ENCODE measurements at regions not wholly inside any gene's neighbourhood (a gene's known extent, or its start where the extent isn't known, plus 50 kb on each side); places are given as distances from the start of the nearest gene placed in this dataset.

- Histone ChIP-seq H3K36me3 (ENCODE audit: insufficient read depth, low read length) (no peaks in the 10 kb centered on the region), H3K4me1 (ENCODE audit: control insufficient read depth, insufficient read depth, low read length) (peaks cover 5% of the 10 kb centered on the region), H3K27me3 (ENCODE audit: control insufficient read depth, insufficient read depth, low read length) (no peaks in the 10 kb centered on the region), H3K4me3 (ENCODE audit: low read length) (no peak overlapping the region), H3K9me3 (replicated peaks; ENCODE audit: low read length) (no peaks in the 10 kb centered on the region), H3K9ac (ENCODE audit: low read depth, low read length) (no peak overlapping the region), H3K4me2 (ENCODE audit: low read length) (no peak overlapping the region)
Measured at GRCh38 chr13:104979281-104980030, 1556.0 kb downstream of the EFNB2 start.

- no peaks in the 10 kb centered on the region for H3K9me3 ChIP-seq (replicated peaks; ENCODE audit: low read length)
- no peaks in the 10 kb centered on the region for H3K36me3 ChIP-seq (ENCODE audit: insufficient read depth, low read length)
- no peaks in the 10 kb centered on the region for H3K4me1 ChIP-seq (ENCODE audit: control insufficient read depth, insufficient read depth, low read length)
- H3K9ac ChIP-seq (ENCODE audit: low read depth, low read length): no peak overlapping the region
- H3K4me3 ChIP-seq (ENCODE audit: low read length): no peak overlapping the region
- no peaks in the 10 kb centered on the region for H3K27me3 ChIP-seq (ENCODE audit: control insufficient read depth, insufficient read depth, low read length)
- no peak overlapping the region for H3K4me2 ChIP-seq (ENCODE audit: low read length)
Measured at GRCh38 chr13:104976986-104977385, 1558.5 kb downstream of the EFNB2 start.

GRCh38 chr13:104975272-104975671 is 1560.2 kb downstream of the EFNB2 start:
- H3K9ac ChIP-seq (ENCODE audit: low read depth, low read length): no peak overlapping the region
- H3K4me1 ChIP-seq (ENCODE audit: control insufficient read depth, insufficient read depth, low read length): no peaks in the 10 kb centered on the region
- no peaks in the 10 kb centered on the region for H3K9me3 ChIP-seq (replicated peaks; ENCODE audit: low read length)
- no peak overlapping the region for H3K4me3 ChIP-seq (ENCODE audit: low read length)
- no peaks in the 10 kb centered on the region for H3K36me3 ChIP-seq (ENCODE audit: insufficient read depth, low read length)
- H3K4me2 ChIP-seq (ENCODE audit: low read length): no peak overlapping the region
- no peaks in the 10 kb centered on the region for H3K27me3 ChIP-seq (ENCODE audit: control insufficient read depth, insufficient read depth, low read length)

- no peak overlapping the region for H3K4me3 ChIP-seq (ENCODE audit: low read length)
- H3K9me3 ChIP-seq (replicated peaks; ENCODE audit: low read length): no peaks in the 10 kb centered on the region
- H3K36me3 ChIP-seq (ENCODE audit: insufficient read depth, low read length): no peaks in the 10 kb centered on the region
- no peaks in the 10 kb centered on the region for H3K4me1 ChIP-seq (ENCODE audit: control insufficient read depth, insufficient read depth, low read length)
- H3K4me2 ChIP-seq (ENCODE audit: low read length): no peak overlapping the region
- H3K27me3 ChIP-seq (ENCODE audit: control insufficient read depth, insufficient read depth, low read length): no peaks in the 10 kb centered on the region
- no peak overlapping the region for H3K9ac ChIP-seq (ENCODE audit: low read depth, low read length)
Measured at GRCh38 chr13:104968876-104969275, 1566.6 kb downstream of the EFNB2 start.

GRCh38 chr13:104967836-104968630 is 1567.4 kb downstream of the EFNB2 start:
- Histone ChIP-seq H3K36me3 (ENCODE audit: insufficient read depth, low read length) (no peaks in the 10 kb centered on the region), H3K4me1 (ENCODE audit: control insufficient read depth, insufficient read depth, low read length) (no peaks in the 10 kb centered on the region), H3K9ac (ENCODE audit: low read depth, low read length) (no peak overlapping the region), H3K4me2 (ENCODE audit: low read length) (no peak overlapping the region), H3K27me3 (ENCODE audit: control insufficient read depth, insufficient read depth, low read length) (no peaks in the 10 kb centered on the region), H3K4me3 (ENCODE audit: low read length) (no peak overlapping the region), H3K9me3 (replicated peaks; ENCODE audit: low read length) (no peaks in the 10 kb centered on the region)

GRCh38 chr13:104967376-104967775 is 1568.1 kb downstream of the EFNB2 start:
- Histone ChIP-seq H3K27me3 (ENCODE audit: control insufficient read depth, insufficient read depth, low read length) (no peaks in the 10 kb centered on the region), H3K36me3 (ENCODE audit: insufficient read depth, low read length) (no peaks in the 10 kb centered on the region), H3K9ac (ENCODE audit: low read depth, low read length) (no peak overlapping the region), H3K4me1 (ENCODE audit: control insufficient read depth, insufficient read depth, low read length) (no peaks in the 10 kb centered on the region), H3K9me3 (replicated peaks; ENCODE audit: low read length) (no peaks in the 10 kb centered on the region), H3K4me3 (ENCODE audit: low read length) (no peak overlapping the region), H3K4me2 (ENCODE audit: low read length) (no peak overlapping the region)

- no peaks in the 10 kb centered on the region for H3K27me3 ChIP-seq (ENCODE audit: control insufficient read depth, insufficient read depth, low read length)
- no peak overlapping the region for H3K4me3 ChIP-seq (ENCODE audit: low read length)
- no peaks in the 10 kb centered on the region for H3K4me1 ChIP-seq (ENCODE audit: control insufficient read depth, insufficient read depth, low read length)
- no peaks in the 10 kb centered on the region for H3K9me3 ChIP-seq (replicated peaks; ENCODE audit: low read length)
- no peaks in the 10 kb centered on the region for H3K36me3 ChIP-seq (ENCODE audit: insufficient read depth, low read length)
- H3K4me2 ChIP-seq (ENCODE audit: low read length): no peak overlapping the region
- H3K9ac ChIP-seq (ENCODE audit: low read depth, low read length): no peak overlapping the region
Measured at GRCh38 chr13:104962411-104962810, 1573.1 kb downstream of the EFNB2 start.

- no peaks in the 10 kb centered on the region for H3K9me3 ChIP-seq (replicated peaks; ENCODE audit: low read length)
- H3K4me3 ChIP-seq (ENCODE audit: low read length): no peak overlapping the region
- H3K27me3 ChIP-seq (ENCODE audit: control insufficient read depth, insufficient read depth, low read length): no peaks in the 10 kb centered on the region
- H3K9ac ChIP-seq (ENCODE audit: low read depth, low read length): no peak overlapping the region
- H3K36me3 ChIP-seq (ENCODE audit: insufficient read depth, low read length): no peaks in the 10 kb centered on the region
- H3K4me1 ChIP-seq (ENCODE audit: control insufficient read depth, insufficient read depth, low read length): no peaks in the 10 kb centered on the region
- H3K4me2 ChIP-seq (ENCODE audit: low read length): no peak overlapping the region
Measured at GRCh38 chr13:104961246-104961645, 1574.2 kb downstream of the EFNB2 start.

- no peaks in the 10 kb centered on the region for H3K27me3 ChIP-seq (ENCODE audit: control insufficient read depth, insufficient read depth, low read length)
- H3K4me3 ChIP-seq (ENCODE audit: low read length): no peak overlapping the region
- peak overlapping the region; percentile 38 for H3K4me2 ChIP-seq (ENCODE audit: low read length)
- H3K4me1 ChIP-seq (ENCODE audit: control insufficient read depth, insufficient read depth, low read length): peaks cover 32% of the 10 kb centered on the region
- H3K9me3 ChIP-seq (replicated peaks; ENCODE audit: low read length): no peaks in the 10 kb centered on the region
- H3K36me3 ChIP-seq (ENCODE audit: insufficient read depth, low read length): no peaks in the 10 kb centered on the region
- H3K9ac ChIP-seq (ENCODE audit: low read depth, low read length): peak overlapping the region; percentile 42
Measured at GRCh38 chr13:104954210-104954609, 1581.3 kb downstream of the EFNB2 start.

GRCh38 chr13:104953588-104953987 is 1581.9 kb downstream of the EFNB2 start:
- Histone ChIP-seq H3K36me3 (ENCODE audit: insufficient read depth, low read length) (no peaks in the 10 kb centered on the region), H3K4me2 (ENCODE audit: low read length) (peak overlapping the region; percentile 38), H3K9me3 (replicated peaks; ENCODE audit: low read length) (no peaks in the 10 kb centered on the region), H3K4me3 (ENCODE audit: low read length) (no peak overlapping the region), H3K9ac (ENCODE audit: low read depth, low read length) (peak overlapping the region; percentile 42), H3K27me3 (ENCODE audit: control insufficient read depth, insufficient read depth, low read length) (no peaks in the 10 kb centered on the region), H3K4me1 (ENCODE audit: control insufficient read depth, insufficient read depth, low read length) (peaks cover 32% of the 10 kb centered on the region)

- H3K36me3 ChIP-seq (ENCODE audit: insufficient read depth, low read length): no peaks in the 10 kb centered on the region
- H3K4me3 ChIP-seq (ENCODE audit: low read length): peak overlapping the region; percentile 49
- H3K9me3 ChIP-seq (replicated peaks; ENCODE audit: low read length): no peaks in the 10 kb centered on the region
- peaks cover 32% of the 10 kb centered on the region for H3K4me1 ChIP-seq (ENCODE audit: control insufficient read depth, insufficient read depth, low read length)
- peak overlapping the region; percentile 61 for H3K4me2 ChIP-seq (ENCODE audit: low read length)
- H3K27me3 ChIP-seq (ENCODE audit: control insufficient read depth, insufficient read depth, low read length): no peaks in the 10 kb centered on the region
- no peak overlapping the region for H3K9ac ChIP-seq (ENCODE audit: low read depth, low read length)
Measured at GRCh38 chr13:104949840-104950740, 1585.4 kb downstream of the EFNB2 start.

Data from skeletal muscle satellite cell (primary cell).